GM12873 (cell line): ENCODE measurements at regions not wholly inside any gene's neighbourhood (a gene's known extent, or its start where the extent isn't known, plus 50 kb on each side); places are given as distances from the start of the nearest gene placed in this dataset.

Experiments used
- TF ChIP-seq, protein P1 (sequence below): IDR thresholded peaks from 2 replicates; pipeline ENCODE4 v1.5.1; 2012; ENCODE audit warnings: low read depth, mild to moderate bottlenecking, moderate library complexity, low read length, control low read depth; ENCODE audit not compliant: insufficient read depth; ENCODE audit errors: missing control alignments

DNA sequence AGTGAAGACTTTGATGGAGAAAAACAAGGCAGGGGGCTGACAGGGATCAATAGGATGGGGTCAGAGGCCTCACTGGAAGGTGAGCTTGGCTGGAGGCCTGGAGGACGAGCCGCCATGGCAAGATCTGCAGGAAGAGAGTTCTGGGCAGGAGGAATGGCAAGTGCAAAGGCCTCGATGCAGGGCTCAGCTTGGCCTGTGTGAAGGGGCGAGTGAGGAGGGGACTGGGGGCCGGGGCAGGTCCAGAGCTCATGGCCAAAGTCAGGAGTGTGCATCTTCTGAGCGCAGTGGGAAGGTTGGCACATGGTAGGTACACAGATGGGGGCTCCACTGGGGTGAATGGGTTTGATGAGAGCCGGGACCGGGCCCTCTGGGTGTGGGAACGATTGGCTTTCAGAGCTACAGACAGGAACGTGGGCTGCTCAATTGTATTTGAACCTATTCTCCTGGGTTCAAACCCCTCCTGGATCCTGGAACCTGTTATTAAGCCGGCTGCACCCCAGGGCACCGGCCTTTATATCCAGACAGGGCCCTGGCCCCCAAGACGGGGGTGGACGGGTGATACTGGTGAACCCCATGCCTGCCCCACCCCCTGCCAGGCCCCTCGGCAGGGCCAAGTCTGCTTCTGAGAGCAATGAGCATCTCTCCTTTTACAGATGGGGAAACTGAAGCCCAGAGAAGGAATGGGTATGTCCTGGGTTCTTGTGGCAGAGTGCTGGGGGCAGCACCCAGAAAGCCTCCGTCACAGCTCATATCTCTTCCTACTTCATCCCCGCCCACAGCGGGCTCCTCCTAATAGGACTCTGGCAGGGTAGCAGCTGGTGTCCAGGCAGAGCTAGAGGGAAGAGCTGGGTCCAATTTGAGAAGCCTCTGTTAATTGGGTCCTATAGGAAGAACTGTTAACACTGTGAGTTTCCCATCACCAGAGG, 106.1 kb downstream of the CEBPB start:
- TF ChIP-seq, protein P1, sequence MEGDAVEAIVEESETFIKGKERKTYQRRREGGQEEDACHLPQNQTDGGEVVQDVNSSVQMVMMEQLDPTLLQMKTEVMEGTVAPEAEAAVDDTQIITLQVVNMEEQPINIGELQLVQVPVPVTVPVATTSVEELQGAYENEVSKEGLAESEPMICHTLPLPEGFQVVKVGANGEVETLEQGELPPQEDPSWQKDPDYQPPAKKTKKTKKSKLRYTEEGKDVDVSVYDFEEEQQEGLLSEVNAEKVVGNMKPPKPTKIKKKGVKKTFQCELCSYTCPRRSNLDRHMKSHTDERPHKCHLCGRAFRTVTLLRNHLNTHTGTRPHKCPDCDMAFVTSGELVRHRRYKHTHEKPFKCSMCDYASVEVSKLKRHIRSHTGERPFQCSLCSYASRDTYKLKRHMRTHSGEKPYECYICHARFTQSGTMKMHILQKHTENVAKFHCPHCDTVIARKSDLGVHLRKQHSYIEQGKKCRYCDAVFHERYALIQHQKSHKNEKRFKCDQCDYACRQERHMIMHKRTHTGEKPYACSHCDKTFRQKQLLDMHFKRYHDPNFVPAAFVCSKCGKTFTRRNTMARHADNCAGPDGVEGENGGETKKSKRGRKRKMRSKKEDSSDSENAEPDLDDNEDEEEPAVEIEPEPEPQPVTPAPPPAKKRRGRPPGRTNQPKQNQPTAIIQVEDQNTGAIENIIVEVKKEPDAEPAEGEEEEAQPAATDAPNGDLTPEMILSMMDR = no peak

DNA sequence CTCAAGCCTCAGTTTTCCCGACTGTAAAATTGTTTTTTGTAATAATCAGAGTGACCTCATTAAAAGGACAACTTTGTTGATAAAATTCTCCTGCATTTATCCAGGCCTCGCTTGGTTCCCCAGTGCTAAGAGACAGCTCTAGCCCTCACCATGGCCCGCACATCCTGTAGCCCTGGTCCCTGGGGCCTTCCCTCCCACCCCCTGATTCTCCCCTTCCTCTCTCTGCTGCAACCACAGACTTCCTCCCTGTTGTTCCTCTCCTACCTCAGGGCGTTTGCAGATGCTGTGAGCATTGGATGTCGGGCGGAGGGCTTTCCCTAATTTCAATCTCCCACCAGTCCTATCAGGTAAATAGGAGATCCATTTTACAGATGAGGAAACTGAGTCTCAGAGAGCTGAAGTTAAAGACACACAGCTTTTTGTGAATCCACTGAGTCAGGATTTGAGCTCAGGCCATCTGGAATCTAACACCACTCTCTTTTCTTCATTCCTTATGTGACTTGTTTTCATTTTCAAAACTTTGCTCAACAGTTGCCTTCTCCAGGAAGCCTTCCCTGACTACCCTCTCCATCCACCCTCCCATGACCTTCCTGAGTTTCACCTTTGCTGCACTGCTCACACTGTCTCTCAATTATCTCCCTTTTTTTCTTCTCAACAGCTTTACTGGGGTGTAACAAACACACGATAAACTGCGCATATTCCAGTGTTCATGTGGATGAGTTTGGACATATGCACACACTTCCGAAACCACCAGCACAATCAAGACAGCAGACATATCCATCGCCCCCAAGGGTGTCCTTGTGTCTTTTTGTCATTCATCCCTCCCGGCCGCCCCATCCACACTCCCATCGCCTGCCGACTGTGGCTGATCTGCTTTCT, 107.1 kb downstream of the CEBPB start:
- TF ChIP-seq, protein P1 = no peak

- TF ChIP-seq, protein P1 = no peak
These were observed 108.1 kb downstream of the CEBPB start for GRCh38 chr20:50298554-50299324.

DNA sequence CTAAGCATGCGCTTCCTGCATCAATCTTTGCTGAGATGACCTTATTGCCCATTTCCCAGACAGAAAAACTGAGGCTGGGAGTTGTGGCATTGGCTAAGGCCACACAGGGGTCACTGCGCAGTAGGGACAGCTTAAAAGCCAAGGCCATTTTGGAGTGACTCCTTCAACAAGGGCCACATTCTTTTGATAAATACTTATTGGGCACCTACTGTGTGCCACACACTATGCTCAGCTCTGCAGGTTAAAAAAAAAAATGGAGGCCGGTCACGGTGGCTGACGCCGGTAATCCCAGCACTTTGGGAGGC, 108.6 kb downstream of the CEBPB start:
- TF ChIP-seq, protein P1 = no peak

DNA sequence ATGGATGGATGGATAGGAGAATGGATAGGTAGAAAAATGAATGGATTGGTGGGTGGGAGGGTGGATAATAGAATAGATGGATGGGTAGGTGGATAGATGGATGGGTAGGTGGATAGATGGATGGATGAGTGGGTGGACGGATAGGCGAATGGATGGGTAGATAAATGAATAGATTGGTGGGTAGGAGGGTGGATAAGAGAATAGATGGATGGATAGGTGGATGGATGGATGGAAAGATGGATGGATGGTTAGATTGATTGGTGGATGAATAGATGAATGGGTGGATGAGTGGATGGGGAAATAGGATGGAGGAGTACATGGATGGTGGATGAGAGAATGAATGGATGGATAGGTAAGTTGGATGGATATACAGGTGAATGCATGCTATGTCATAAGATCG, 110.5 kb downstream of the CEBPB start:
- TF ChIP-seq, protein P1 = no peak

DNA sequence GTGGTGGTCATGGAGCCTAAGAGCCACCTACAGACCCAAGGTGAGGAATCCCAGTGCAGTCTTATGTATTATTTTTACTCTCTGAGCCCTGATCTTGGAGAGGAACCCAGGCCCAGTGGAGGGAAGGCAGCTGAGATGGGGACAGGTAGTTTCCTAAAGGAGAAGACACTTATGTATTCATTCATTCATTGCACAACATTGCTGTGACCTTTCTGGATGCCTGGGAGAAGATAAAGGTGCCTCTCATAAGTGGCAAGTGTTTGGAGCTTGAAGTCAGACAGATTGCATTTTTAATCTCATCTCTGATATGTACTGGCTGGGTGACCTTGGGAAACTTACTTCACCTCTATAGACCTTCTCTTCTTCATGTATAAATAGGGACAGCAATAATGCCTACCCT, 111.1 kb downstream of the CEBPB start:
- TF ChIP-seq, protein P1 = no peak
